HFFc6 (cell line): ENCODE measurements at regions not wholly inside any gene's neighbourhood (a gene's known extent, or its start where the extent isn't known, plus 50 kb on each side); places are given as distances from the start of the nearest gene placed in this dataset.

Source experiments
- DNase-seq: peaks from one replicate; pipeline ENCODE4 v3.0.0-alpha.2; 2018
- H3K27ac Mint-ChIP-seq: 2 replicates; pipeline ENCODE4 v1.8.0; 2020; ENCODE audit warnings: mild to moderate bottlenecking, mixed read lengths
- H3K27me3 Mint-ChIP-seq: 2 replicates; pipeline ENCODE4 v1.8.0; 2021; ENCODE audit warnings: mild to moderate bottlenecking, moderate library complexity, mixed read lengths; ENCODE audit not compliant: insufficient read depth
- H3K36me3 Mint-ChIP-seq: 2 replicates; pipeline ENCODE4 v1.8.0; 2021; ENCODE audit warnings: low read depth, mixed read lengths
- H3K4me1 Mint-ChIP-seq: 2 replicates; pipeline ENCODE4 v1.8.0; 2020; ENCODE audit warnings: low read depth, mixed read lengths
- H3K4me3 Mint-ChIP-seq: 2 replicates; pipeline ENCODE4 v1.8.0; 2020; ENCODE audit warnings: mild to moderate bottlenecking, moderate library complexity, mixed read lengths
- H3K9me3 Mint-ChIP-seq: 2 replicates; pipeline ENCODE4 v1.8.0; 2020; ENCODE audit warnings: mild to moderate bottlenecking, mixed read lengths
- CTCF ChIP-seq: fragments of 200-600 bp; sonication (generic); IDR thresholded peaks from 2 replicates; pipeline ENCODE4 v1.5.0; 2021; ENCODE audit warnings: antibody characterized with exemption, mild to moderate bottlenecking

DNA sequence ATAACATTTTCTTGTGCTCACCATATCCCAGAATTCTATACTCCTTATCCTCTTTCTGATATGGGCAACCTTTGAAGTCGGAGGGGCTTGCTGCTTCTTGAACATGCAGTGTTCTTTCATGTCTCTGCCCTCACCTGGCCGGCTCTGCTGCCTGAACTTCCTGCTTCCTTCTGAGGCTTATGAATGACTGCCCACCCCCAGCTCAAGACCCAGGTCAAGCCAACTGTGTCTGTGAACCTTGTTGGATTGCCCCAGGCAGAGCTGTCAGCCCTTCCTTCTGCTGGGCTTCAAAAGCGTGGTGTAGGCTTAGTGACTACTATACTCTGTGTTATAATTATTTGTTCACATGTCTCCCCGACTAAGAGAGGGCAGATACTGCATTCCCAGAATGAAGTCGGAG, 506.5 kb downstream of the HS3ST4 start:
- Mint-ChIP-seq H3K4me3 (no peak overlapping the region), H3K27me3 (no peaks in the 10 kb centered on the region; the same call in 1 of the 2 replicates), H3K36me3 (no peaks in the 10 kb centered on the region), H3K27ac (no peak overlapping the region), H3K4me1 (no peaks in the 10 kb centered on the region), H3K9me3 (peaks cover 27% of the 10 kb centered on the region)
- DNase-seq = no peak
- no peak for TF ChIP-seq CTCF

DNA sequence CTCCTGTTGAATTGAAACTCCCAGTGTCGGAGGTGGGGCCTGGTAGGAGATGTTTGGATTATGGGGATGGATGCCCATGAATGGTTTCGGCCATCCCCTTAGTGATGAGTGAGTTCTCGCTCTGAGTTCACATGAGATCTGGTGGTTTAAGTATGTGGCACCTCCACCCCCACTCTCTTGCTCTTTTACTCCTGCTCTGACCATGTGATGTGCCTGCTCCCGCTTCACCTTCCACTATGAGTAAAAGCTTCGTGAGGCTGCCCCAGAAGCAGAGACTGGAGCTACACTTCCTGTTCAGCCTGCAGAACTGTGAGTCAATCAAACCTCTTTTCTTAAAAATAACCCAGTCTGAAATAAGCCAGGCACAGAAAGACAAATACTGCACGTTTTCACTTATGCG, 512.4 kb downstream of the HS3ST4 start:
- Mint-ChIP-seq H3K4me3 (no peak overlapping the region), H3K9me3 (peaks cover 50% of the 10 kb centered on the region), H3K36me3 (no peaks in the 10 kb centered on the region), H3K4me1 (no peaks in the 10 kb centered on the region), H3K27me3 (no peaks in the 10 kb centered on the region), H3K27ac (no peak overlapping the region)
- no peak for TF ChIP-seq CTCF
- no peak for DNase-seq

DNA sequence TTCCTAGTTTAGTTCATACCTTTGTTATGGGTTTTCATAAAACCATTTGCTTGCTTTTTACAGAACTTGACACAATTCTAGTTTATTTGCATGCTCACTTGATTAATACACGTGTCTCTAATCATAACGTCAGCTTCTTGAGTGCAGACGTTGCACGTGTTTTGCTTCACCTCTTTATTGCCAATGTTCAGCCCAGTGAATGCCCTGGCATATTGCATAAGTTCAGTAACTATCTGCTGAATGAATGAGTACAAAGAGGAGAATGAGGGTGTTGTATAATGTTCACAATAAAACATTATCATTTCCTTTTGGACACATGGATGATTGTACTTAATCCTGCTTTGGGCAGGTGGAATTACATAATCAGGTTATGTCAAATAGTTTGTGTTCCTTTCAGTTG, 519.8 kb downstream of the HS3ST4 start:
- Mint-ChIP-seq H3K4me3 (no peak overlapping the region), H3K9me3 (peaks cover 42% of the 10 kb centered on the region), H3K27ac (no peak overlapping the region), H3K4me1 (no peaks in the 10 kb centered on the region), H3K27me3 (no peaks in the 10 kb centered on the region), H3K36me3 (no peaks in the 10 kb centered on the region)
- no peak for DNase-seq
- no peak for TF ChIP-seq CTCF

- Mint-ChIP-seq H3K4me3 (no peak overlapping the region), H3K9me3 (peaks cover 33% of the 10 kb centered on the region), H3K4me1 (no peaks in the 10 kb centered on the region), H3K27me3 (no peaks in the 10 kb centered on the region), H3K27ac (no peak overlapping the region), H3K36me3 (no peaks in the 10 kb centered on the region)
- DNase-seq = no peak
- no peak for TF ChIP-seq CTCF
Measured at GRCh38 chr16:26212599-26212998, 520.8 kb downstream of the HS3ST4 start.

GRCh38 chr16:26214581-26215174, 522.9 kb downstream of the HS3ST4 start:
- DNase-seq = no peak
- Mint-ChIP-seq H3K9me3 (peaks cover 42% of the 10 kb centered on the region), H3K4me3 (no peak overlapping the region), H3K36me3 (no peaks in the 10 kb centered on the region), H3K4me1 (no peaks in the 10 kb centered on the region), H3K27ac (no peak overlapping the region), H3K27me3 (no peaks in the 10 kb centered on the region)
- no peak for TF ChIP-seq CTCF

DNA sequence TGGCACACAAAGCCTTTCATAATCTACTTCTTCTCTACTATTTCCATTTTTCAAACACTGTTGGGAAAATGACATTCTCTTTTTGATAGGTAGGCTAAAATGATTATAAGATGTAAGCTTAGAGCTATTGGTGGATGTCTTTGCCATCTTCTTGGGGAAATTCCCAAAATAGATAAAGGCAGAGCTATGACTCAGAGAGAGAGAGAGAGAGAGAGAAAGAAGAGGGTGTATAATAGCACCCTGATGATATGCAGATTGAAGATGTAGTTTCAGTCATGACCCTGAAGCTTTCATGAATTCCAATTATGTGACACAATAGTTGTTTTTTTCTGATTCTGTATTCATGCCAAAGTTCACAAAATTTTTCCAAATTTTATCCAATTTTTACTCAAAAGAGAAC, 529.1 kb downstream of the HS3ST4 start:
- Mint-ChIP-seq H3K36me3 (no peaks in the 10 kb centered on the region), H3K4me3 (no peak overlapping the region), H3K9me3 (peaks cover 35% of the 10 kb centered on the region), H3K4me1 (no peaks in the 10 kb centered on the region), H3K27ac (no peak overlapping the region), H3K27me3 (no peaks in the 10 kb centered on the region)
- TF ChIP-seq CTCF = no peak
- no peak for DNase-seq
